Endodermal cell (in vitro differentiated cells): ENCODE measurements at regions not wholly inside any gene's neighbourhood (a gene's known extent, or its start where the extent isn't known, plus 50 kb on each side); places are given as distances from the start of the nearest gene placed in this dataset.

Source experiments
- DNase-seq: peaks from one replicate; pipeline ENCODE4 v3.0.0-alpha.2; 2017
- H3K27ac ChIP-seq: 2 replicates; pipeline ENCODE4 v1.5.1; 2013; ENCODE audit warnings: mild to moderate bottlenecking, low read depth, low read length, moderate library complexity
- H3K27me3 ChIP-seq: 2 replicates; pipeline ENCODE4 v1.6.1; 2013; ENCODE audit warnings: mild to moderate bottlenecking, low read length, moderate library complexity; ENCODE audit not compliant: insufficient read depth, control insufficient read depth, poor library complexity, severe bottlenecking
- H3K36me3 ChIP-seq: 2 replicates; pipeline ENCODE4 v1.7.0; 2013; ENCODE audit warnings: mild to moderate bottlenecking, low read length, moderate library complexity; ENCODE audit not compliant: control insufficient read depth, insufficient read depth
- H3K4me1 ChIP-seq: one replicate; pipeline ENCODE4 v1.7.0; 2013; ENCODE audit warnings: low read length; ENCODE audit not compliant: control insufficient read depth, insufficient read depth
- H3K4me3 ChIP-seq: 2 replicates; pipeline ENCODE4 v1.5.1; 2013; ENCODE audit warnings: mild to moderate bottlenecking, low read length, moderate library complexity
- H3K9ac ChIP-seq: 2 replicates; pipeline ENCODE4 v1.6.1; 2013; ENCODE audit warnings: mild to moderate bottlenecking, low read length, moderate library complexity; ENCODE audit not compliant: poor library complexity, severe bottlenecking; ENCODE audit errors: extremely low read depth
- H3K9me3 ChIP-seq: 2 replicates; pipeline ENCODE4 v1.6.1; 2013; ENCODE audit warnings: mild to moderate bottlenecking, low read length, moderate library complexity; ENCODE audit not compliant: control insufficient read depth
- H3K27ac Mint-ChIP-seq: 2 replicates; pipeline ENCODE4 v1.8.0; 2020; ENCODE audit warnings: mixed read lengths
- H3K27me3 Mint-ChIP-seq: 2 replicates; pipeline ENCODE4 v1.8.0; 2021; ENCODE audit warnings: mild to moderate bottlenecking, mixed read lengths; ENCODE audit not compliant: insufficient read depth
- H3K36me3 Mint-ChIP-seq: 2 replicates; pipeline ENCODE4 v1.8.0; 2020; ENCODE audit warnings: low read depth, mixed read lengths
- H3K4me1 Mint-ChIP-seq: 2 replicates; pipeline ENCODE4 v1.8.0; 2020; ENCODE audit warnings: mixed read lengths
- H3K4me3 Mint-ChIP-seq: 2 replicates; pipeline ENCODE4 v1.8.0; 2020; ENCODE audit warnings: mild to moderate bottlenecking, moderate library complexity, mixed read lengths
- H3K9me3 Mint-ChIP-seq: 2 replicates; pipeline ENCODE4 v1.8.0; 2020; ENCODE audit warnings: mild to moderate bottlenecking, mixed read lengths
- WGBS, 2 experiments: methylation state at CpG; one replicate each; pipeline versions ENCODE4 v1.1.5 to v1.1.7; 2013; ENCODE audit warnings: missing lambda C conversion rate in 2 of 2, mixed read lengths in 1 of 2; ENCODE audit not compliant: insufficient coverage in 1 of 2, insufficient read length in 1 of 2; 5-methylcytosine and 5-hydroxymethylcytosine counted together
- TF ChIP-seq, protein P1 (sequence below): fragments of 200-600 bp; sonication (generic); conservative IDR thresholded peaks from 2 replicates; pipeline ENCODE4 v1.5.0; 2021; ENCODE audit warnings: antibody characterized with exemption, mild to moderate bottlenecking

DNA sequence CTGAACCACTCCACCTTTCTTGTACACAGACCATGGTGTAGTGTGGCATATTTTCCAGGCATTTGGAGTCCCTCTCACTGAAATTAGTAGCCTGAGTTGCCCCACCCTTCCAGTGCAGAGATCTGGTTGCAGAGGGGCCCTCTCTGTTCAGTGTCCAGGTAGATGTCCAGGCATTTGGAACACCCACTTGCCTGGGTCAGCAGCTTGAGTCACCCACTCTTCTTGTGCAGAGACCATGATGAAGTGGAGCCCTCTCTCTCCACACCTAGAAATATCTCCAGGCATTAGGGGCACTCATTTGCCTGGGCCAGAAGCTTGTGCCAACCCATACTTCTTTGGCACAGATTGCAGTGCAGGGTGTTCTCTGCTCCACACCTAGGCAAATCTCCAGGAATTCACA lies 2733.3 kb downstream of the PCDH7 start:
- H3K9ac ChIP-seq = no peak overlapping the region
- Mint-ChIP-seq H3K4me3 (no peak overlapping the region), H3K4me1 (no peaks in the 10 kb centered on the region), H3K27me3 (no peaks in the 10 kb centered on the region), H3K9me3 (peaks cover 4% of the 10 kb centered on the region), H3K27ac (no peak overlapping the region), H3K36me3 (no peaks in the 10 kb centered on the region)
- DNase-seq = no peak
- H3K4me1 ChIP-seq = no peaks in the 10 kb centered on the region
- H3K27ac ChIP-seq = no peak overlapping the region
- no peaks in the 10 kb centered on the region for H3K27me3 ChIP-seq
- H3K36me3 ChIP-seq = no peaks in the 10 kb centered on the region
- no peaks in the 10 kb centered on the region for H3K9me3 ChIP-seq
- TF ChIP-seq, protein P1, sequence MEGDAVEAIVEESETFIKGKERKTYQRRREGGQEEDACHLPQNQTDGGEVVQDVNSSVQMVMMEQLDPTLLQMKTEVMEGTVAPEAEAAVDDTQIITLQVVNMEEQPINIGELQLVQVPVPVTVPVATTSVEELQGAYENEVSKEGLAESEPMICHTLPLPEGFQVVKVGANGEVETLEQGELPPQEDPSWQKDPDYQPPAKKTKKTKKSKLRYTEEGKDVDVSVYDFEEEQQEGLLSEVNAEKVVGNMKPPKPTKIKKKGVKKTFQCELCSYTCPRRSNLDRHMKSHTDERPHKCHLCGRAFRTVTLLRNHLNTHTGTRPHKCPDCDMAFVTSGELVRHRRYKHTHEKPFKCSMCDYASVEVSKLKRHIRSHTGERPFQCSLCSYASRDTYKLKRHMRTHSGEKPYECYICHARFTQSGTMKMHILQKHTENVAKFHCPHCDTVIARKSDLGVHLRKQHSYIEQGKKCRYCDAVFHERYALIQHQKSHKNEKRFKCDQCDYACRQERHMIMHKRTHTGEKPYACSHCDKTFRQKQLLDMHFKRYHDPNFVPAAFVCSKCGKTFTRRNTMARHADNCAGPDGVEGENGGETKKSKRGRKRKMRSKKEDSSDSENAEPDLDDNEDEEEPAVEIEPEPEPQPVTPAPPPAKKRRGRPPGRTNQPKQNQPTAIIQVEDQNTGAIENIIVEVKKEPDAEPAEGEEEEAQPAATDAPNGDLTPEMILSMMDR = no peak
- no peak overlapping the region for H3K4me3 ChIP-seq

DNA sequence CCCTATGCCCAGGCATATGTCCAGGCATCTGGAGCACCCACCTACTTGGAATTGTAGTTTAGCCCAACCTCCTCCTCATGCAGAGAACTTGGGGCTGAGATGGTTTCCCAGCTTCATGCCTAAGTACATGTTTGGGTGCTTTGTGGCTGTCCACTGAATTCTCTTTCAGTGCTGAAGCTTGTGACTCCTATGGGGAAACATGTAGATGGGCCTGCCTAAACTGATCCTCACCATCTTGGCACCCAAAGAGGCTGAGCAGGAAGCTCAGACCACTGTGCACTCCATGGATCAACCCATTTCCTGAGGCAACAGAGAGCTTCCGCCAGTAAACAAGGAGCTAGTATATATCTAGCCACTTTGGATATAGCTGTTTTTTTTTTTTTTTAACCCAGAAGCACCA lies 2733.7 kb downstream of the PCDH7 start:
- no peak overlapping the region for H3K4me3 Mint-ChIP-seq
- no peaks in the 10 kb centered on the region for H3K36me3 Mint-ChIP-seq
- no peaks in the 10 kb centered on the region for H3K9me3 ChIP-seq
- H3K4me3 ChIP-seq = no peak overlapping the region
- H3K27me3 ChIP-seq = no peaks in the 10 kb centered on the region
- no peak overlapping the region for H3K9ac ChIP-seq
- 100% methylated on average over 1 of the region's 1 CpG; no CpG with 5 or more reads in 1 of the 2 experiments for WGBS, 2 experiments
- no peak overlapping the region for H3K27ac Mint-ChIP-seq
- H3K27me3 Mint-ChIP-seq = no peaks in the 10 kb centered on the region
- TF ChIP-seq, protein P1 = no peak
- no peaks in the 10 kb centered on the region for H3K4me1 Mint-ChIP-seq
- no peak for DNase-seq
- H3K9me3 Mint-ChIP-seq = peaks cover 4% of the 10 kb centered on the region
- no peak overlapping the region for H3K27ac ChIP-seq
- no peaks in the 10 kb centered on the region for H3K4me1 ChIP-seq
- no peaks in the 10 kb centered on the region for H3K36me3 ChIP-seq

DNA sequence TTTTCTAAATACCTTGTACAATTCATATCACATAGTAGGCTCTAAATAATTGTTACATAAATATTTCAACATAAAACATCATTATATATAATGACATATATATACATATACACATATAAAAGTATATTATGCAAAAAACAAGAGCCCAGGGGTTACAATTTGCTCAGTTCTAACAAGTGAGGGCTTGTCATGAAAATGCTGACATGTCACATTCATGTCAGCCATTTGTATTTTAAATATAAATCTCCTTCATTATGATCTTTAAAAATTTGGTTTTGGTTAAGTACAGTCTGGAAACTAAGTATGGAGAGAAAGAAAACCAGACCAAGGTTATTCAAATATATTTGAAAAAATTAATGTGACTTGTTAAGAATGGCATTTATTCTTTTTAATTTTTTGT lies 2745.4 kb downstream of the PCDH7 start:
- no peaks in the 10 kb centered on the region for H3K9me3 Mint-ChIP-seq
- H3K27me3 ChIP-seq = no peaks in the 10 kb centered on the region
- no peak overlapping the region for H3K27ac ChIP-seq
- H3K9me3 ChIP-seq = no peaks in the 10 kb centered on the region
- no peaks in the 10 kb centered on the region for H3K4me1 Mint-ChIP-seq
- no peak overlapping the region for H3K4me3 ChIP-seq
- H3K36me3 Mint-ChIP-seq = no peaks in the 10 kb centered on the region
- TF ChIP-seq, protein P1 = no peak
- no peak overlapping the region for H3K4me3 Mint-ChIP-seq
- H3K36me3 ChIP-seq = no peaks in the 10 kb centered on the region
- no peak overlapping the region for H3K9ac ChIP-seq
- no peaks in the 10 kb centered on the region for H3K27me3 Mint-ChIP-seq
- no peaks in the 10 kb centered on the region for H3K4me1 ChIP-seq
- DNase-seq = no peak
- H3K27ac Mint-ChIP-seq = no peak overlapping the region
